HUES64 (cell line): ENCODE measurements at regions not wholly inside any gene's neighbourhood (a gene's known extent, or its start where the extent isn't known, plus 50 kb on each side); places are given as distances from the start of the nearest gene placed in this dataset.

Experiments
- H3K27ac ChIP-seq: 2 replicates; pipeline ENCODE4 v1.7.0; 2013; ENCODE audit warnings: low read depth, low read length, inconsistent platforms
- H3K27me3 ChIP-seq: 2 replicates; pipeline ENCODE4 v1.6.1; 2013; ENCODE audit warnings: mild to moderate bottlenecking, low read length; ENCODE audit not compliant: insufficient read depth
- H3K36me3 ChIP-seq: 2 replicates; pipeline ENCODE4 v1.6.1; 2013; ENCODE audit warnings: mild to moderate bottlenecking, low read length; ENCODE audit not compliant: insufficient read depth
- H3K4me1 ChIP-seq: 2 replicates; pipeline ENCODE4 v1.6.1; 2013; ENCODE audit warnings: mild to moderate bottlenecking, low read length, moderate library complexity; ENCODE audit not compliant: insufficient read depth
- H3K4me3 ChIP-seq: 2 replicates; pipeline ENCODE4 v1.5.1; 2013; ENCODE audit warnings: mild to moderate bottlenecking, low read length, moderate library complexity
- H3K9ac ChIP-seq: 2 replicates; pipeline ENCODE4 v1.6.1; 2013; ENCODE audit warnings: mild to moderate bottlenecking, low read depth, low read length
- H3K9me3 ChIP-seq: 2 replicates; pipeline ENCODE4 v1.6.1; 2013; ENCODE audit warnings: low read depth, low read length; ENCODE audit not compliant: insufficient read depth
- WGBS: fragments of 150-250, 120-280 bp; methylation state at CpG from one replicate; pipeline ENCODE4 v1.1.7; 2013; ENCODE audit warnings: missing lambda C conversion rate; 5-methylcytosine and 5-hydroxymethylcytosine counted together

GRCh38 chr16:49000594-49000993 is 281.0 kb downstream of the CBLN1 start:
- Histone ChIP-seq H3K4me3 (no peak overlapping the region), H3K9ac (no peak overlapping the region), H3K27ac (no peak overlapping the region), H3K36me3 (no peaks in the 10 kb centered on the region), H3K4me1 (peaks cover 4% of the 10 kb centered on the region; the same call in 1 of the 2 replicates), H3K9me3 (no peaks in the 10 kb centered on the region), H3K27me3 (no peaks in the 10 kb centered on the region)
- 36% methylated on average over 9 of the region's 10 CpGs for WGBS

DNA sequence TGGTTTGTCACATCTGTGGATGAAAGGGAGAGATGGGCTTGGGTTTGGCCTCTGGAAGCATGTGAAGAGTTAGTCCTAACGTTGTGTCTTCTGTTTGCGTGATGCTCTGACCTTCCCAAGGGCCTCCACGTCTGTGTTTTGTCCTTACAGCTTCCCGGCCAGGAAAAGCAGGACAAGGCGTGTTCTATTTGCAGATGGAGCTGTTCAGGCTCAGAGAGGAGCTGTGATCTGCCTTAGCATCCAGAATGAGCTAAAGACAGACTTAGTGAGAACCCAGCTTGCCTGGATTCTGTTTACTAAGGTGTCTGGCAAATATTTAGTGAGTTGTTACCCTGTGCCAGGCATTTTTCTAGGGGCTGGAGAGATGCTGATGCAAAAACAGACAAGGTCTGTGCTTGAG is 282.1 kb downstream of the CBLN1 start:
- no peaks in the 10 kb centered on the region for H3K27me3 ChIP-seq
- WGBS = 87% methylated on average over 5 of the region's 5 CpGs
- no peaks in the 10 kb centered on the region for H3K9me3 ChIP-seq
- H3K27ac ChIP-seq = no peak overlapping the region
- H3K4me3 ChIP-seq = no peak overlapping the region
- no peak overlapping the region for H3K9ac ChIP-seq
- H3K4me1 ChIP-seq = peaks cover 4% of the 10 kb centered on the region; the same call in 1 of the 2 replicates
- no peaks in the 10 kb centered on the region for H3K36me3 ChIP-seq

DNA sequence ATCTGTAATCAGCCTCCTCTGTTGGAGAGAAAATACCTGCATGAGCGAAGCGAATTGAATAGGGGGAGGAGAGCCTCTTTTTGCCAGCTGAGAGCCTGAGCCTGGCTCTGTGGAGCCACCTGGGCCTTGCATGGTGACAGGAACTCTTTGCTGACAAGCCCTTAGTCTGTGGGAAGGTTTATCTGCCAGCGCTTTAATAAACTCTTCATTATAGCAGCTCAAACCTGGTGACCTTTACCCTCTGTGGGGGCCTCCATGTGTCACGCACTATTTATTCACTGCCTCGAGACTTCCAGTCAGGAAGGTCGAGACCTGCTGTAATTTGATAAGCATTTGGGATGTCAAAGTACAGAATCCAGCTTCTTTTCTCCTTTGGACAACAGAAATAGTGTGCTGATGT is 282.6 kb downstream of the CBLN1 start:
- H3K27ac ChIP-seq = no peak overlapping the region
- peaks cover 4% of the 10 kb centered on the region; the same call in 1 of the 2 replicates for H3K4me1 ChIP-seq
- no peak overlapping the region for H3K9ac ChIP-seq
- H3K4me3 ChIP-seq = no peak overlapping the region
- WGBS = 86% methylated on average over 6 of the region's 6 CpGs
- H3K9me3 ChIP-seq = no peaks in the 10 kb centered on the region
- H3K36me3 ChIP-seq = no peaks in the 10 kb centered on the region
- no peaks in the 10 kb centered on the region for H3K27me3 ChIP-seq

GRCh38 chr16:48997946-48998345 is 283.7 kb downstream of the CBLN1 start:
- Histone ChIP-seq H3K27ac (no peak overlapping the region), H3K4me3 (no peak overlapping the region), H3K4me1 (peaks cover 4% of the 10 kb centered on the region; the same call in 1 of the 2 replicates), H3K9ac (no peak overlapping the region), H3K36me3 (no peaks in the 10 kb centered on the region), H3K27me3 (no peaks in the 10 kb centered on the region), H3K9me3 (no peaks in the 10 kb centered on the region)
- 79% methylated on average over 3 of the region's 3 CpGs for WGBS

DNA sequence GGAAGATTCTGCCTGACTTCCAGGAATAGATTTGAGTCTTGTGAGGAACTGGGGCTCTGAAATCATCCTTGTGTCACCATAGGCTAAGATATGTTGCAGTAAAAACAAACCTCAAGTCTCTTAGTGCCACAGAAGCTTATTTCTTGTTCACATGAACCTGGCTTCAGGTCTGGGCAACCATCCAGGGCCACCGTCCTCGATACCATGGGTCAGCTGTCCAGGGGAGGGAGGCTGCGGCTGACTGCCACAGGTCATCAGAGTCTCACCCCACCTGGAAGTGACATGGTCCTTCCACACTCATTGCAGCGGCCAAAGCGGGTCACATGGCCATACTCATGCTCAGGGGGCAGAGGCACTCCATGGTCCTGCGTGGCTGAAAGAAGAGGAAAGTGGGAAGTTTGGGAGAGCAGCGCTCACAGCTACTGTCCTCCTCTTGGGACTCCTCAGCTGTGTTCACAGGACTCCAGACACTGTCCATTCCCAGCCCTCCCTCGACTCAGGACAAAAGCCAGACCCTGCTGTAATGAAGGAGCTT is 284.5 kb downstream of the CBLN1 start:
- peaks cover 4% of the 10 kb centered on the region; the same call in 1 of the 2 replicates for H3K4me1 ChIP-seq
- no peaks in the 10 kb centered on the region for H3K9me3 ChIP-seq
- H3K27me3 ChIP-seq = no peaks in the 10 kb centered on the region
- H3K27ac ChIP-seq = no peak overlapping the region
- no peak overlapping the region for H3K4me3 ChIP-seq
- 94% methylated on average over 8 of the region's 8 CpGs for WGBS
- H3K36me3 ChIP-seq = no peaks in the 10 kb centered on the region
- no peak overlapping the region for H3K9ac ChIP-seq

DNA sequence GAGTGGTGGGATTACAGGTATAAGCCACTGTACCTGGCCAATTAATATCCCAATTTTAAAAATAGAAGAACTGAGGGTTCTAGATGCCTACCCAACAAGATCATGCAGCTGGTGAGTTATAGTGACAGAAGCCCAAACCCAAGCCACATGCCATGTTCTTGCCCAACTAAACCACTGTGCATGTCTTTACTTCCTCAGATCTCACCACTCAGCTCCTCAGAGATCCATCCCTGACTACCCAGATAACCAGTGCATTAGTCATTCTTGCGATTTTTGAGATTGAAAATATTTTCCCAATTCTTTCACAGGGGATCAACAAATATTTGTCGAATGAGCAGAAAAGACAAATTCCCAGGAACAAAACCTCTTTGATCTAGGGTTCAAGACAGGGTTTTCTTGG is 303.1 kb downstream of the CBLN1 start:
- H3K4me1 ChIP-seq = no peaks in the 10 kb centered on the region
- H3K27ac ChIP-seq = no peak overlapping the region
- H3K36me3 ChIP-seq = no peaks in the 10 kb centered on the region
- no peak overlapping the region for H3K9ac ChIP-seq
- H3K4me3 ChIP-seq = no peak overlapping the region
- no peaks in the 10 kb centered on the region for H3K27me3 ChIP-seq
- WGBS = 92% methylated on average over 2 of the region's 2 CpGs
- H3K9me3 ChIP-seq = no peaks in the 10 kb centered on the region

DNA sequence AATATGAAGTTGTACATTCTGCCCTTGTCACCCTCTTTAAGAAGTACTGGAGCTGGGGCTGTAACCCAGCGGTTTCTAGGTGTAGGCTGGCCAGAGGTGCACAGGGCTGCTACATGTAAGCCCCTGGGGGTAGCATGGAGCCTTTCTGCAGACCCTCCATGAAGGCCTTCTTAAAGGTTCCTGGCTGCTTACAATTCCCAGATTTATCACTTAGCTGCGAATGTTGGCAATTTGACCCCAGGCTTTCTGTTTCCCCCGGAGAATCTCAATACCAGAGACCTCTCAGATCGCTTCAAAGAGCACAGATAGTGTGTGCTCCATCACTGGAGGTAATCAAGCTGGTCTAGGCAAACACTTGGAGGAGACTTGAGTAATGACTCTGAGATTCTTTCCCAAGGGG is 309.4 kb downstream of the CBLN1 start:
- Histone ChIP-seq H3K36me3 (no peaks in the 10 kb centered on the region), H3K27ac (no peak overlapping the region), H3K27me3 (no peaks in the 10 kb centered on the region), H3K4me1 (no peaks in the 10 kb centered on the region), H3K9me3 (no peaks in the 10 kb centered on the region), H3K9ac (no peak overlapping the region), H3K4me3 (no peak overlapping the region)
- WGBS = 93% methylated on average over 4 of the region's 4 CpGs

DNA sequence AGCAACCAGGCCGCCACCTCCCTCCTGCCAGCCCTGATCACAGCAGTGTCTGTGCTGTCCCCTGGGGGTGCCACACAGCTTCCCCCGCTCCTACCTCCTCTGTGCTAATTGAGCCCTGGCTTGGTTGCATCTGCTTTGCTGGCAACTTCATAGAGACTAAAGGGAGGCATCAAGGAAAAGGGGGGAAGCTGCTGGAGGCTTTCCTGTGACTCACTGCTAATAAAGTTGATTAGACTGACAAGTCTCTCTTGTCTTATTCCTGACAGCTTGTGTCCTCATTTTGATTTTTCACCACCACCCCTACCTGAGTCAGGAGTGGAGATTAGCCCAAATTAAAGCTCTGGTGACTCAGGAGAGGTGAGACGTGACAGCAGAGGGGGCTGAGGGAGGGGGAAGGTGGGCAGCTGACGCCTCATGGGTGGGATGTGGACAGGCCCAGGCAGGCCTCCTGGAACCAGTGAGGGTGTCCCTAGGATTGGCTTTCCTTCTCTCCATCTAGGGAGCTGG is 310.0 kb downstream of the CBLN1 start:
- no peak overlapping the region for H3K4me3 ChIP-seq
- no peaks in the 10 kb centered on the region for H3K4me1 ChIP-seq
- H3K9ac ChIP-seq = no peak overlapping the region
- no peaks in the 10 kb centered on the region for H3K27me3 ChIP-seq
- 87% methylated on average over 4 of the region's 4 CpGs for WGBS
- H3K27ac ChIP-seq = no peak overlapping the region
- no peaks in the 10 kb centered on the region for H3K9me3 ChIP-seq
- H3K36me3 ChIP-seq = no peaks in the 10 kb centered on the region

DNA sequence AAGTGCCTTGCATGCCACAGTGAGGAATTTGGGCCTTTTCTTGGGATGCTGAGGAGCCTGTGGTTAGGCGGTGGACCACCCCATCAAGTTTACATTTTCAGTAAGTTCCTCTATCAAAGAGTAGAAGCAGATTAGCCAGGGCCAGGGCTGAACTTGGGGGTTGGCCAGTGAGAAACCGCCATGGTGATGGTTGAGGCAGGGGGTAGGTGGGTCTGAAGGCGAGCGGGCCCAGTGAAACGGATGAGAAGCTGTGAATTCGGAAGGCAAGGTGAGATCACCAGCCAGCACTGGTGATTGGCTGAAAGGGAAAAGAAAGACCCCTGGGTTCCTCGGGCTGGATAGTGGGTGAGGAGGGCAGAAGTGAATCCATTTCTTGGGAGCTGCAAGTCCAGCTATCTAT is 311.4 kb downstream of the CBLN1 start:
- WGBS = 90% methylated on average over 7 of the region's 7 CpGs
- no peak overlapping the region for H3K4me3 ChIP-seq
- no peaks in the 10 kb centered on the region for H3K27me3 ChIP-seq
- H3K4me1 ChIP-seq = no peaks in the 10 kb centered on the region
- no peak overlapping the region for H3K9ac ChIP-seq
- H3K27ac ChIP-seq = no peak overlapping the region
- H3K36me3 ChIP-seq = no peaks in the 10 kb centered on the region
- no peaks in the 10 kb centered on the region for H3K9me3 ChIP-seq

DNA sequence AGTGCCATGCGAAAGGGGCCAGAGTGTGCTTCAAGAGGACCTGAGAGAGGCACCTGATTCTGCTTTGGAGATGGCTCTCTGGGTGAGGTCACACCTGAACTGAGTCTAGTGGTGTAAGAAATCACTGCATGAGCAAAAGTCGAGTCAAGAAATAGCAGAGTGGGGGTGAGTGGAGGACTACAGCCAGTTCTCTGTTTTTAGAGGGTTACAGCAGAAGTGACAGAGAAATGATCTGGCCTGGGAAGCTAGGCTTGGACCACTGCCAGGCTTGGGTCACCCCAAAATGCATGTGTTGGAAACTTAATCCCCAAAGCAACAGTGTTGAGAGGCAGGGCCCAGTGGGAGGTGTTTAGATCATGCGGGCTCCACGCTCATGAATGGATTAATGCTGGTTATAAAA is 312.0 kb downstream of the CBLN1 start:
- Histone ChIP-seq H3K36me3 (no peaks in the 10 kb centered on the region), H3K27ac (no peak overlapping the region), H3K4me3 (no peak overlapping the region), H3K4me1 (no peaks in the 10 kb centered on the region), H3K9ac (no peak overlapping the region), H3K9me3 (no peaks in the 10 kb centered on the region), H3K27me3 (no peaks in the 10 kb centered on the region)
- 90% methylated on average over 4 of the region's 4 CpGs for WGBS

DNA sequence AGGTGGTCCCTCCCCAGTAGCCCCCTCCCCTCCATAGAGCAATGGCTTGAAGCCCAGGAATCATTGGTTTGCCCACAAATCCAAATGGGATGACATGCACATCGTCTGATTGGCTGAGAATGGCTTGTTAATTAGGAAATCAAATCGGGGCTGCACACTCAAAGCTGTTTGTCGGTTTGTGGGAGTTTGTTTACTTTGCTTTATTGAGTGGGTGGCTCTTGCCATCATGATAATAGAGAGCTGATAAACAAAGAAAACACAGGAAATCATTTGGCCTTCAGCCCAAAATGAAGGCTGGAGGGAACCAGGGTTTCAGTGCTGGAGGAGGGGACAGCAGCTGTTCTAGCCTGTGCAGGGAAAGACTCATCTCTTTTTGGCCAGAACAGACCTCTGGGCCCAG is 316.3 kb downstream of the CBLN1 start:
- no peaks in the 10 kb centered on the region for H3K27me3 ChIP-seq
- H3K27ac ChIP-seq = no peak overlapping the region
- 77% methylated on average over 3 of the region's 3 CpGs for WGBS
- H3K4me1 ChIP-seq = no peaks in the 10 kb centered on the region
- H3K4me3 ChIP-seq = no peak overlapping the region
- no peak overlapping the region for H3K9ac ChIP-seq
- no peaks in the 10 kb centered on the region for H3K36me3 ChIP-seq
- 0 out of 2 replicates have a peak, but pooled peaks cover 7% of the 10 kb centered on the region for H3K9me3 ChIP-seq
